ENCODE measurements at regions not wholly inside any gene's neighbourhood (a gene's known extent, or its start where the extent isn't known, plus 50 kb on each side); places are given as distances from the start of the nearest gene placed in this dataset.

- Histone ChIP-seq H3K27ac (ENCODE audit: low read depth, low read length) (no peak overlapping the region), H3K4me3 (ENCODE audit: low read length) (no peak overlapping the region), H3K27me3 (ENCODE audit: insufficient read depth, low read length, poor library complexity, severe bottlenecking) (no peaks in the 10 kb centered on the region), H3K4me1 (ENCODE audit: insufficient read depth, low read length) (no peaks in the 10 kb centered on the region), H3K9me3 (ENCODE audit: low read length) (no peaks in the 10 kb centered on the region), H3K36me3 (ENCODE audit: insufficient read depth, low read length) (no peaks in the 10 kb centered on the region)
- H3K27me3 Mint-ChIP-seq: peaks cover 0 to 1% of the 10 kb centered on the region in 2 donors
- CTCF ChIA-PET: interaction anchor here (1.5 kb wide), 1 partner anchor 9 kb away, joined by 3 read pairs; no protein-coding TSS in a partner anchor
- peaks cover 0 to 1% (median 0%) of the 10 kb centered on the region in 3 donors for H3K36me3 Mint-ChIP-seq
- H3K4me3 Mint-ChIP-seq: no peak overlapping the region
- DNase-seq: no peak
- H3K9me3 Mint-ChIP-seq: peaks cover 0 to 15% (median 6%) of the 10 kb centered on the region in 5 donors
- H3K27ac Mint-ChIP-seq: no peak overlapping the region
- H3K4me1 Mint-ChIP-seq: no peaks in the 10 kb centered on the region
- POLR2A ChIA-PET: no interaction called here
Measured at GRCh38 chr4:23686169-23686897, 203.5 kb downstream of the PPARGC1A start.

- H3K9me3 Mint-ChIP-seq: peaks cover 0 to 19% (median 7%) of the 10 kb centered on the region in 5 donors
- H3K4me1 Mint-ChIP-seq: no peaks in the 10 kb centered on the region
- H3K4me1 ChIP-seq (ENCODE audit: insufficient read depth, low read length): no peaks in the 10 kb centered on the region
- DNase-seq: no peak
- no peaks in the 10 kb centered on the region for H3K36me3 ChIP-seq (ENCODE audit: insufficient read depth, low read length)
- no peaks in the 10 kb centered on the region for H3K27me3 ChIP-seq (ENCODE audit: insufficient read depth, low read length, poor library complexity, severe bottlenecking)
- H3K27ac ChIP-seq (ENCODE audit: low read depth, low read length): no peak overlapping the region
- H3K27me3 Mint-ChIP-seq: peaks cover 0 to 1% of the 10 kb centered on the region in 2 donors
- no peak overlapping the region for H3K4me3 Mint-ChIP-seq
- no peak overlapping the region for H3K27ac Mint-ChIP-seq
- no peaks in the 10 kb centered on the region for H3K9me3 ChIP-seq (ENCODE audit: low read length)
- CTCF ChIA-PET: no interaction called here
- no peak overlapping the region for H3K4me3 ChIP-seq (ENCODE audit: low read length)
- peaks cover 0 to 1% (median 0%) of the 10 kb centered on the region in 3 donors for H3K36me3 Mint-ChIP-seq
- POLR2A ChIA-PET: no interaction called here
Measured at GRCh38 chr4:23685471-23685870, 204.4 kb downstream of the PPARGC1A start.

DNA sequence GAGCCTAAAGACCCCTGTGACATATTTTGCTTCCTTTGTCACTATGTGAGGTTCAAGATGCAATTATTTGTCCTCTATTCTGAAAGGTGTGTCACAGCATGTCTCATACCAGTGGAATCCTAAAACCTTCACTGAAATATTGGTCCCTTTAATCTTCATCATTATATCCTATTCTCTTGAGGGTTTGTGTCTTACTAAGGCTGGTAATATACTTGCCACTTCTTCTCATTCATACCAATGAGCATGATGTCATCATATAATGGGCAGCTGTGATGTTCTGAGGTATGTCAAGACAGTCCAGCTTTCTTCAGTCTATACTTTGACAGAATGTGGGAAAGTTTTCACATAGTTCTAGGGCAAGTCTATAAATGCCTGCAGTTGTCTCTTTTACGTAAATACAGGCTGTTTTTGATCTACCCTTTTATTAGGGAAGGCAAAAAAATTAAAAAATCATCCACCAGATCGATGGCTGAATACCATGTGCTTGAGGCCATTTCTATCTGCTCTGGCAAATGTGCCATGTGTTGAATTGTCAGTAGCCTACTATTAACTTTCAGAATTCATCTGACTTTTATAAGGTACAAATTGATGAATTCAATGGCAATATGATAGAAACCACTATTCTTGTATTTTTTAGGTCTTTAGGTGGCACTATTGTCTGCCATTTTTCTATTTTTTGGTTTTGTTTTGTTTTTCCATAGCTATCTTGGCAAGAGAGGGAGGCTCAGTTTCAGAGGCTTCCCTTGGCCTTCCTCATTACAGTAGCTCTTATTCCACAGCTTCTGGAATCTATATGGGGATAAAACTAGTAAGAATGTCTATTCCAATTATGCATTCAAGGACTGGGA lies 209.0 kb downstream of the PPARGC1A start:
- DNase-seq: no peak
- no peak overlapping the region for H3K4me3 Mint-ChIP-seq
- H3K27ac ChIP-seq (ENCODE audit: low read depth, low read length): no peak overlapping the region
- H3K4me1 Mint-ChIP-seq: no peaks in the 10 kb centered on the region
- no peak overlapping the region for H3K4me3 ChIP-seq (ENCODE audit: low read length)
- H3K9me3 ChIP-seq (ENCODE audit: low read length): no peaks in the 10 kb centered on the region
- no peaks in the 10 kb centered on the region for H3K36me3 Mint-ChIP-seq
- ChIA-PET CTCF (no interaction called here), POLR2A (no interaction called here)
- H3K27me3 ChIP-seq (ENCODE audit: insufficient read depth, low read length, poor library complexity, severe bottlenecking): no peaks in the 10 kb centered on the region
- no peak overlapping the region for H3K27ac Mint-ChIP-seq
- no peaks in the 10 kb centered on the region for H3K4me1 ChIP-seq (ENCODE audit: insufficient read depth, low read length)
- no peaks in the 10 kb centered on the region for H3K27me3 Mint-ChIP-seq
- H3K36me3 ChIP-seq (ENCODE audit: insufficient read depth, low read length): no peaks in the 10 kb centered on the region
- H3K9me3 Mint-ChIP-seq: peaks cover 0 to 18% (median 3%) of the 10 kb centered on the region in 5 donors

DNA sequence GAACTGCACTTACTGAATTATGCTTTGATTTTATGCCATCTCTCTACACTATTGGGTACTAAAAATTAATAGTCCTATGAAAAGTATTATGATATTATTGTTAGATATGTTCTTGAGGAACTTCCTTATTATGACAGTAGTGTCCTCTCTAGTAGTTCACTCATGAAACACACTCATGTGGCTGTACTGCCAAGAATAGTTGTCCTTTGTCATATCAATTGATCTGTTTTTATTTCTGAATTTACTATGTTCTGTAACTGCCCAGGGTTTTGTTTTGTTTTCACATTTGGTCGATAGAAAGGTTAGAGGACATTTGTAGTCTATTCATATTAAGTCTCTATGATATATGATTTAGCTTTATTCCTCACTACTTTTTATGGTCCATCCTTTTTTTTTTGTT lies 215.2 kb downstream of the PPARGC1A start:
- H3K27ac ChIP-seq (ENCODE audit: low read depth, low read length): no peak overlapping the region
- ChIA-PET CTCF (no interaction called here), POLR2A (no interaction called here)
- H3K9me3 ChIP-seq (ENCODE audit: low read length): no peaks in the 10 kb centered on the region
- Mint-ChIP-seq H3K9me3 (peaks cover 4 to 31% (median 5%) of the 10 kb centered on the region in 5 donors), H3K36me3 (no peaks in the 10 kb centered on the region), H3K4me3 (no peak overlapping the region), H3K27me3 (no peaks in the 10 kb centered on the region), H3K27ac (no peak overlapping the region), H3K4me1 (no peaks in the 10 kb centered on the region)
- H3K36me3 ChIP-seq (ENCODE audit: insufficient read depth, low read length): no peaks in the 10 kb centered on the region
- H3K4me3 ChIP-seq (ENCODE audit: low read length): no peak overlapping the region
- DNase-seq: no peak
- no peaks in the 10 kb centered on the region for H3K4me1 ChIP-seq (ENCODE audit: insufficient read depth, low read length)
- H3K27me3 ChIP-seq (ENCODE audit: insufficient read depth, low read length, poor library complexity, severe bottlenecking): no peaks in the 10 kb centered on the region

DNA sequence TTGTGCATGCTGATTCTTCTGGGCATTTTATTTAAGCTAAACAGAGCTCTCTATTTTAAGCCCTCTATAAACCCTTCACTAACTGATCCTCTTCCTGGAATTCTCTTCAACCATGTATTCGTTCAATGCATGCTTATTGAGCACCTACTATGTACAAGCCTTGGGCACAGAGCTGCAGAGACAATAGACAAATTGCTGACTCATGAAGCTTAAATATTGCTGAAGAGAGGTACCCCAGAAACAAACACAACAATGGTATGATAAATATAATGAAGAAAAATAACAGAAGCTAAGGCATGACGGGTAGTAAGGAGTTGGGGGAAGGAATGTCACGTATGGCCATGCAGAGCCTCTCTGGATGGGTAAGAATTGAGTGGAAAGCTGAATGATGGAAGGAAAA lies 222.2 kb downstream of the PPARGC1A start:
- no peak overlapping the region for H3K27ac ChIP-seq (ENCODE audit: low read depth, low read length)
- Mint-ChIP-seq H3K4me3 (no peak overlapping the region), H3K36me3 (peaks cover 0 to 1% (median 0%) of the 10 kb centered on the region in 3 donors), H3K27me3 (no peaks in the 10 kb centered on the region), H3K4me1 (no peaks in the 10 kb centered on the region), H3K9me3 (peaks cover 9 to 23% (median 12%) of the 10 kb centered on the region in 5 donors), H3K27ac (no peak overlapping the region)
- H3K36me3 ChIP-seq (ENCODE audit: insufficient read depth, low read length): no peaks in the 10 kb centered on the region
- no peaks in the 10 kb centered on the region for H3K27me3 ChIP-seq (ENCODE audit: insufficient read depth, low read length, poor library complexity, severe bottlenecking)
- H3K4me1 ChIP-seq (ENCODE audit: insufficient read depth, low read length): no peaks in the 10 kb centered on the region
- ChIA-PET POLR2A (no interaction called here), CTCF (no interaction called here)
- H3K4me3 ChIP-seq (ENCODE audit: low read length): no peak overlapping the region
- no peaks in the 10 kb centered on the region for H3K9me3 ChIP-seq (ENCODE audit: low read length)
- no peak for DNase-seq

DNA sequence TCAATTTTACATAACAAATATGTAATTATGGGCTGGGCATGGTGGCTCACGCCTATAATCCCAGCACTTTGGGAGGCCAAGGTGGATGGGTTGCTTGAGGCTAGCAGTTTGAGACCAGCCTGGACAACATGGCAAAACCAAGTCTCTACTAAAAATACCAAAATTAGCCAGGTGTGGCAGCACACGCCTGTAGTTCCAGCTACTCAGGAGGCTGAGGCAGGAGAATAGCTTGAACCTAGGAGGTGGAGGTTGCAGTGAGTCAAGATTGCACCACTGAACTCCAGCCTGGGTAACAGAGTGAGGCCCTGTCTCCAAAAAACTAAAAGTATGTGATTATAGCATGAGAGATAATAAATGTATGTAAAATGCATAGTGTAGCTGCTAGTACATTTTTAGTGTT lies 229.0 kb downstream of the PPARGC1A start:
- H3K36me3 Mint-ChIP-seq: no peaks in the 10 kb centered on the region

DNA sequence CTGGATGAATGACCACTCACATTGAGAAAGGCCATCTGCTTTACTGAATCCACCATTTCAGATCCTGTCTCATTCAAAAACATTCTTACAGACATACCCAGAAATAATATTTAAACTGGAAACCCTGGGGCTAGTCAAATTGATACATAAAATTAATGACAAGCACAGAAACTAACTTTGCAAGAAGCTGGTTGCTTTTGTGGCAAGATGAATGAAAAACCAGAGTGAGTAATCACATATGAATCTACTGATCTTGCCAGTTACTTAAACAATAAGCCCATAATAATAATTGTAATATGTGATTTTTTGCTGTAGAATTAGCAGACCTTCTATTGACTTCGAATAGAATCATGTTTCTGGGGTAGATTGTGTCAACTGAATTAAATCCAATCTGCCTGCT lies 235.1 kb downstream of the PPARGC1A start:
- POLR2A ChIA-PET: no interaction called here
- CTCF ChIA-PET: no interaction called here
- Mint-ChIP-seq H3K9me3 (peaks cover 0 to 16% (median 7%) of the 10 kb centered on the region in 5 donors), H3K4me1 (no peaks in the 10 kb centered on the region), H3K27me3 (no peaks in the 10 kb centered on the region), H3K4me3 (no peak overlapping the region), H3K36me3 (no peaks in the 10 kb centered on the region), H3K27ac (no peak overlapping the region)
- Histone ChIP-seq H3K27ac (ENCODE audit: low read depth, low read length) (no peak overlapping the region), H3K4me3 (ENCODE audit: low read length) (no peak overlapping the region), H3K36me3 (ENCODE audit: insufficient read depth, low read length) (no peaks in the 10 kb centered on the region), H3K4me1 (ENCODE audit: insufficient read depth, low read length) (no peaks in the 10 kb centered on the region), H3K27me3 (ENCODE audit: insufficient read depth, low read length, poor library complexity, severe bottlenecking) (no peaks in the 10 kb centered on the region), H3K9me3 (ENCODE audit: low read length) (no peaks in the 10 kb centered on the region)
- DNase-seq: no peak

More for the DNA sequence above, 229.0 kb downstream of the PPARGC1A start:
- Histone ChIP-seq H3K4me1 (ENCODE audit: insufficient read depth, low read length) (no peaks in the 10 kb centered on the region), H3K27me3 (ENCODE audit: insufficient read depth, low read length, poor library complexity, severe bottlenecking) (no peaks in the 10 kb centered on the region), H3K27ac (ENCODE audit: low read depth, low read length) (no peak overlapping the region), H3K9me3 (ENCODE audit: low read length) (no peaks in the 10 kb centered on the region), H3K4me3 (ENCODE audit: low read length) (no peak overlapping the region), H3K36me3 (ENCODE audit: insufficient read depth, low read length) (no peaks in the 10 kb centered on the region)
- Mint-ChIP-seq H3K27ac (no peak overlapping the region), H3K4me1 (no peaks in the 10 kb centered on the region), H3K9me3 (peaks cover 3 to 23% (median 11%) of the 10 kb centered on the region in 5 donors), H3K27me3 (no peaks in the 10 kb centered on the region), H3K4me3 (no peak overlapping the region)
- CTCF ChIA-PET: no interaction called here
- DNase-seq: no peak
- POLR2A ChIA-PET: no interaction called here

GRCh38 chr4:23648854-23649596 lies 240.8 kb downstream of the PPARGC1A start:
- Mint-ChIP-seq H3K27me3 (no peaks in the 10 kb centered on the region), H3K9me3 (peaks cover 0 to 12% (median 10%) of the 10 kb centered on the region in 5 donors), H3K4me3 (no peak overlapping the region), H3K4me1 (no peaks in the 10 kb centered on the region), H3K27ac (no peak overlapping the region), H3K36me3 (no peaks in the 10 kb centered on the region)
- no peaks in the 10 kb centered on the region for H3K27me3 ChIP-seq (ENCODE audit: insufficient read depth, low read length, poor library complexity, severe bottlenecking)
- ChIA-PET CTCF (no interaction called here), POLR2A (no interaction called here)
- H3K36me3 ChIP-seq (ENCODE audit: insufficient read depth, low read length): no peaks in the 10 kb centered on the region
- H3K4me1 ChIP-seq (ENCODE audit: insufficient read depth, low read length): no peaks in the 10 kb centered on the region
- no peaks in the 10 kb centered on the region for H3K9me3 ChIP-seq (ENCODE audit: low read length)
- no peak overlapping the region for H3K4me3 ChIP-seq (ENCODE audit: low read length)
- no peak overlapping the region for H3K27ac ChIP-seq (ENCODE audit: low read depth, low read length)
- DNase-seq: no peak
